Prostate gland (tissue), 2 donors: ENCODE measurements at regions not wholly inside any gene's neighbourhood (a gene's known extent, or its start where the extent isn't known, plus 50 kb on each side); places are given as distances from the start of the nearest gene placed in this dataset.

Source experiments
- CTCF ChIP-seq, 4 experiments: fragments of 200-600 bp in 2 of 4; fragments of 450-650 bp in 2 of 4; sonication (generic) in 2 of 4; IDR thresholded peaks; 1 replicate in 3 of 4; 2 replicates in 1 of 4; pipeline ENCODE4 v1.5.1; 2016 to 2019; ENCODE audit warnings: antibody characterized with exemption in 4 of 4, mild to moderate bottlenecking in 2 of 4, moderate library complexity in 2 of 4
- POLR2AphosphoS5 ChIP-seq: sonication (generic); formaldehyde crosslinking; IDR thresholded peaks from one replicate; pipeline ENCODE4 v1.6.1; 2017; ENCODE audit warnings: antibody characterized with exemption

- no peak for TF ChIP-seq CTCF (IDR thresholded peaks at IDR 0.05)
- no peak for TF ChIP-seq POLR2AphosphoS5
Observed at GRCh38 chr3:83140983-83141382, 1379.5 kb upstream of the GBE1 start.
